Transverse colon (tissue), 4 donors: ENCODE measurements at regions not wholly inside any gene's neighbourhood (a gene's known extent, or its start where the extent isn't known, plus 50 kb on each side); places are given as distances from the start of the nearest gene placed in this dataset.

Source experiments
- EP300 ChIP-seq: sonication (generic); formaldehyde crosslinking; IDR thresholded peaks from one replicate; pipeline ENCODE4 v1.6.1; 2017; ENCODE audit warnings: antibody characterized with exemption, low read depth
- POLR2A ChIP-seq: fragments of 450-650 bp; IDR thresholded peaks from one replicate; pipeline ENCODE4 v1.6.1; 2016; ENCODE audit warnings: antibody characterized with exemption, mild to moderate bottlenecking, moderate library complexity
- POLR2AphosphoS5 ChIP-seq, 3 donors: sonication (generic); formaldehyde crosslinking; IDR thresholded peaks; one replicate each; pipeline ENCODE4 v1.6.1; 2016; ENCODE audit warnings: antibody characterized with exemption in 3 of 3
- TF ChIP-seq, protein P1 (sequence below), 5 experiments: fragments of 200-600 bp in 3 of 5; fragments of 450-650 bp in 2 of 5; sonication (generic) in 3 of 5; IDR thresholded peaks; 1 replicate in 2 of 5; 2 replicates in 3 of 5; pipeline ENCODE4 v1.5.1; 2016 to 2017; ENCODE audit warnings: antibody characterized with exemption in 5 of 5, inconsistent platforms in 3 of 5, mild to moderate bottlenecking in 2 of 5, moderate library complexity in 1 of 5

DNA sequence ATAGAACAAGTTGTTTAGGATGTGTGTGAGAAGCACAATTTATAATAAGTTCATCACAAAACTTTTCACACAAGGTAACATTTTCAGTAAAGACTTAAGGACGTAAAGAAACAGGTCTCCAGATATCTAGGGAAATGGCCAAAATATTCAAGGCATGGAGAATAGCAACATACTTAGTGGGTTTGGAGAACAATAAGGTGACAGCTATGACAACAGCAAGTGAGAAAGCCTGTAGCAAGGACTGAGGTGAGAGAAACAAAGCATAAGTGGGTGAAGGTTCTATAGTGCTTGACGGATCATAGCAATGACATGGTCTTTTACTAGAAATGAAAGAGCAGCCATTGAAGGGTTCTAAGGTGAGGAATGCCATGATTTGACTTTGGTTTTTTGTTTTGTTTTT lies 1337.3 kb downstream of the PCDH18 start:
- TF ChIP-seq, protein P1, sequence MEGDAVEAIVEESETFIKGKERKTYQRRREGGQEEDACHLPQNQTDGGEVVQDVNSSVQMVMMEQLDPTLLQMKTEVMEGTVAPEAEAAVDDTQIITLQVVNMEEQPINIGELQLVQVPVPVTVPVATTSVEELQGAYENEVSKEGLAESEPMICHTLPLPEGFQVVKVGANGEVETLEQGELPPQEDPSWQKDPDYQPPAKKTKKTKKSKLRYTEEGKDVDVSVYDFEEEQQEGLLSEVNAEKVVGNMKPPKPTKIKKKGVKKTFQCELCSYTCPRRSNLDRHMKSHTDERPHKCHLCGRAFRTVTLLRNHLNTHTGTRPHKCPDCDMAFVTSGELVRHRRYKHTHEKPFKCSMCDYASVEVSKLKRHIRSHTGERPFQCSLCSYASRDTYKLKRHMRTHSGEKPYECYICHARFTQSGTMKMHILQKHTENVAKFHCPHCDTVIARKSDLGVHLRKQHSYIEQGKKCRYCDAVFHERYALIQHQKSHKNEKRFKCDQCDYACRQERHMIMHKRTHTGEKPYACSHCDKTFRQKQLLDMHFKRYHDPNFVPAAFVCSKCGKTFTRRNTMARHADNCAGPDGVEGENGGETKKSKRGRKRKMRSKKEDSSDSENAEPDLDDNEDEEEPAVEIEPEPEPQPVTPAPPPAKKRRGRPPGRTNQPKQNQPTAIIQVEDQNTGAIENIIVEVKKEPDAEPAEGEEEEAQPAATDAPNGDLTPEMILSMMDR (IDR thresholded peaks at IDR 0.05), result no peak
- TF ChIP-seq POLR2AphosphoS5 (IDR thresholded peaks at IDR 0.05), result no peak
- TF ChIP-seq POLR2A, result no peak
- no peak for TF ChIP-seq EP300
